OCI-LY7 (cell line): ENCODE measurements at regions not wholly inside any gene's neighbourhood (a gene's known extent, or its start where the extent isn't known, plus 50 kb on each side); places are given as distances from the start of the nearest gene placed in this dataset.

Source experiments
- EZH2phosphoT487 ChIP-seq: fragments of 200-600 bp; sonication (generic); IDR thresholded peaks from 2 replicates; pipeline ENCODE4 v1.6.1; 2018; ENCODE audit warnings: low read depth, borderline replicate concordance, mild to moderate bottlenecking, mixed run types, antibody characterized with exemption, low read length, moderate library complexity, mixed read lengths
- TF ChIP-seq, protein P1 (sequence below): fragments of 200-600 bp; sonication (generic); conservative IDR thresholded peaks from 2 replicates; pipeline ENCODE4 v1.5.1; 2014; ENCODE audit warnings: mild to moderate bottlenecking, antibody characterized with exemption, low read length, moderate library complexity, mixed read lengths

DNA sequence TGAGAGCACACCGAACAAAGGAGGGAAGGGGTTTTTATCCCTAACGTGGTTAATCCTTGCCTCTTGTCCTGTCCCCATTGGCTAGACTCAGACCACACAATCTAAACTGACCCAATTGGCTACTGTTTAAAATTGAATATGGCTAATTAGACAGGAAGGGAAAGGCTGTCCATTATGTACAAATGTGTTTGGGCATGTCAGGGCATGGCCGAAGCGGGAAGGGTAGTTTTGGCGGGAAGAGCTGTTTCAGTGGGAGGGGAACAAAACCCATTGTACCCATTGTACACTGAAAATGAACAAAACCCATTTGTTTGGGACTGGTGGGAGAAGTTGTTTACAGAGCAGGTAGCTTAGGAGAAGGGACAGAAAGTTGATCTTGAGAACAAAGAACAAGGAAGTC lies 330.9 kb upstream of the POU1F1 start:
- TF ChIP-seq, protein P1, sequence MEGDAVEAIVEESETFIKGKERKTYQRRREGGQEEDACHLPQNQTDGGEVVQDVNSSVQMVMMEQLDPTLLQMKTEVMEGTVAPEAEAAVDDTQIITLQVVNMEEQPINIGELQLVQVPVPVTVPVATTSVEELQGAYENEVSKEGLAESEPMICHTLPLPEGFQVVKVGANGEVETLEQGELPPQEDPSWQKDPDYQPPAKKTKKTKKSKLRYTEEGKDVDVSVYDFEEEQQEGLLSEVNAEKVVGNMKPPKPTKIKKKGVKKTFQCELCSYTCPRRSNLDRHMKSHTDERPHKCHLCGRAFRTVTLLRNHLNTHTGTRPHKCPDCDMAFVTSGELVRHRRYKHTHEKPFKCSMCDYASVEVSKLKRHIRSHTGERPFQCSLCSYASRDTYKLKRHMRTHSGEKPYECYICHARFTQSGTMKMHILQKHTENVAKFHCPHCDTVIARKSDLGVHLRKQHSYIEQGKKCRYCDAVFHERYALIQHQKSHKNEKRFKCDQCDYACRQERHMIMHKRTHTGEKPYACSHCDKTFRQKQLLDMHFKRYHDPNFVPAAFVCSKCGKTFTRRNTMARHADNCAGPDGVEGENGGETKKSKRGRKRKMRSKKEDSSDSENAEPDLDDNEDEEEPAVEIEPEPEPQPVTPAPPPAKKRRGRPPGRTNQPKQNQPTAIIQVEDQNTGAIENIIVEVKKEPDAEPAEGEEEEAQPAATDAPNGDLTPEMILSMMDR = no peak
- no peak for TF ChIP-seq EZH2phosphoT487
